DND-41 (cell line): ENCODE measurements at regions not wholly inside any gene's neighbourhood (a gene's known extent, or its start where the extent isn't known, plus 50 kb on each side); places are given as distances from the start of the nearest gene placed in this dataset.

Experiments used
- CTCF ChIP-seq: IDR thresholded peaks from 2 replicates; pipeline ENCODE4 v1.5.1; 2012; ENCODE audit warnings: borderline replicate concordance, low read length, moderate library complexity, mild to moderate bottlenecking; ENCODE audit not compliant: poor library complexity, severe bottlenecking; ENCODE audit errors: extremely low read depth
- EZH2 ChIP-seq: IDR thresholded peaks from 3 replicates; pipeline ENCODE4 v1.6.1; 2012; ENCODE audit warnings: borderline replicate concordance, low read depth, mild to moderate bottlenecking, moderate library complexity, low read length, inconsistent platforms; ENCODE audit not compliant: severe bottlenecking

GRCh38 chr13:74201530-74201929 is 67.3 kb upstream of the KLF12 start:
- TF ChIP-seq EZH2 (no peak), CTCF (no peak)
